ENCODE measurements at regions not wholly inside any gene's neighbourhood (a gene's known extent, or its start where the extent isn't known, plus 50 kb on each side); places are given as distances from the start of the nearest gene placed in this dataset.

DNA sequence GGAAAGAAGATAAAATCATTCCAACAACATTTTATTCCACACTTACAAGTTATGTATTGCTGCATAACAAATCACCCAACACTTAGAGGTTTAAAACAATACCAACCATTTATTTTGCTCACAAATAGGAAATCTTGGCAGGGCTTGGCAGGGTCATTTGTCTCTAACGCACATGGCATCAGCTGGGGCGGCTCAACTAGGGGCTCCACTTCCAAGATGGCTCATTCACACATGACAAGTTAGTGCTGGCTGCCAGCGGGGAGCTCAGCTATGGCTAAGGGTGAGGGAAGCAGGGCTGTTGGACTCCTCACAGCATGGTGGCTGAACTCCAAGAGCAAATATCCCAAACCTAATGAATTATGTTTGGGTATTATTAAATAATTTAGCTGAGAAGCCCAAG, 377.0 kb downstream of the ZNF674 start:
- TF ChIP-seq CTCF (IDR thresholded peaks at IDR 0.05) = no peak
- TF ChIP-seq EZH2 (IDR thresholded peaks at IDR 0.05) = no peak
- TF ChIP-seq EZH2phosphoT487 (IDR thresholded peaks at IDR 0.05) = no peak

Measured in neural progenitor cell (in vitro differentiated cells).